ENCODE measurements at regions not wholly inside any gene's neighbourhood (a gene's known extent, or its start where the extent isn't known, plus 50 kb on each side); places are given as distances from the start of the nearest gene placed in this dataset.

- Histone ChIP-seq H3K9me3 (ENCODE audit: control insufficient read depth, insufficient read depth, low read depth, low read length) (no peaks in the 10 kb centered on the region), H3K9ac (ENCODE audit: insufficient read depth, low read length) (no peak overlapping the region), H3K36me3 (ENCODE audit: control insufficient read depth, insufficient read depth, low read length) (no peaks in the 10 kb centered on the region), H3K4me3 (replicated peaks in 1 of 4; ENCODE audit: control extremely low read depth in 1 of 4, insufficient read depth in 1 of 4, low read depth in 3 of 4, low read length in 4 of 4) (no peak overlapping the region), H3K79me2 (ENCODE audit: control insufficient read depth, insufficient read depth, low read length) (no peaks in the 10 kb centered on the region), H3K4me2 (ENCODE audit: extremely low read depth, insufficient read depth, low read length) (no peak overlapping the region), H3K27ac (ENCODE audit: insufficient read depth, low read length) (no peak overlapping the region), H3K27me3 (ENCODE audit: control insufficient read depth, insufficient read depth, low read length) (no peaks in the 10 kb centered on the region), H4K20me1 (ENCODE audit: control insufficient read depth, extremely low read depth, insufficient read depth, low read length) (no peaks in the 10 kb centered on the region), H2AFZ (ENCODE audit: low read length) (no peak overlapping the region), H3K4me1 (ENCODE audit: control insufficient read depth, extremely low read depth, insufficient read depth, low read length) (no peaks in the 10 kb centered on the region)
- no peak for TF ChIP-seq EZH2 (IDR thresholded peaks at IDR 0.05; ENCODE audit: low read length, missing control alignments)
- no peak for TF ChIP-seq CTCF (conservative IDR thresholded peaks at IDR 0.05 in 1 of 2, IDR thresholded peaks at IDR 0.05 in 1 of 2; ENCODE audit: low read depth in 1 of 2, low read length in 2 of 2)
- DNase-seq (ENCODE audit: low read depth in 2 of 2) = peak in 1 of 2 donors; percentile 8
These were observed 390.0 kb downstream of the AEBP2 start for GRCh38 chr12:19829100-19829853.

- TF ChIP-seq EZH2 (IDR thresholded peaks at IDR 0.05; ENCODE audit: low read length, missing control alignments) = no peak
- no peak for TF ChIP-seq CTCF (conservative IDR thresholded peaks at IDR 0.05 in 1 of 2, IDR thresholded peaks at IDR 0.05 in 1 of 2; ENCODE audit: low read depth in 1 of 2, low read length in 2 of 2)
- H3K4me2 ChIP-seq (ENCODE audit: extremely low read depth, insufficient read depth, low read length) = no peak overlapping the region
- no peaks in the 10 kb centered on the region for H3K36me3 ChIP-seq (ENCODE audit: control insufficient read depth, insufficient read depth, low read length)
- H3K4me1 ChIP-seq (ENCODE audit: control insufficient read depth, extremely low read depth, insufficient read depth, low read length) = no peaks in the 10 kb centered on the region
- no peaks in the 10 kb centered on the region for H3K27me3 ChIP-seq (ENCODE audit: control insufficient read depth, insufficient read depth, low read length)
- no peak overlapping the region for H2AFZ ChIP-seq (ENCODE audit: low read length)
- peak in 1 of 2 donors; percentile 30 for DNase-seq (ENCODE audit: low read depth in 2 of 2)
- H3K27ac ChIP-seq (ENCODE audit: insufficient read depth, low read length) = no peak overlapping the region
- no peaks in the 10 kb centered on the region for H3K79me2 ChIP-seq (ENCODE audit: control insufficient read depth, insufficient read depth, low read length)
- no peak overlapping the region for H3K9ac ChIP-seq (ENCODE audit: insufficient read depth, low read length)
- H4K20me1 ChIP-seq (ENCODE audit: control insufficient read depth, extremely low read depth, insufficient read depth, low read length) = no peaks in the 10 kb centered on the region
- no peak overlapping the region for H3K4me3 ChIP-seq (replicated peaks in 1 of 4; ENCODE audit: control extremely low read depth in 1 of 4, insufficient read depth in 1 of 4, low read depth in 3 of 4, low read length in 4 of 4)
- no peaks in the 10 kb centered on the region for H3K9me3 ChIP-seq (ENCODE audit: control insufficient read depth, insufficient read depth, low read depth, low read length)
These were observed 391.2 kb downstream of the AEBP2 start for GRCh38 chr12:19830446-19830845.

GRCh38 chr12:19833775-19834501, 394.6 kb downstream of the AEBP2 start:
- H3K9ac ChIP-seq (ENCODE audit: insufficient read depth, low read length) = no peak overlapping the region
- H3K79me2 ChIP-seq (ENCODE audit: control insufficient read depth, insufficient read depth, low read length) = no peaks in the 10 kb centered on the region
- no peak overlapping the region for H3K27ac ChIP-seq (ENCODE audit: insufficient read depth, low read length)
- no peak overlapping the region for H3K4me2 ChIP-seq (ENCODE audit: extremely low read depth, insufficient read depth, low read length)
- no peaks in the 10 kb centered on the region for H3K27me3 ChIP-seq (ENCODE audit: control insufficient read depth, insufficient read depth, low read length)
- no peaks in the 10 kb centered on the region for H3K9me3 ChIP-seq (ENCODE audit: control insufficient read depth, insufficient read depth, low read depth, low read length)
- no peaks in the 10 kb centered on the region for H3K4me1 ChIP-seq (ENCODE audit: control insufficient read depth, extremely low read depth, insufficient read depth, low read length)
- H3K4me3 ChIP-seq (replicated peaks in 1 of 4; ENCODE audit: control extremely low read depth in 1 of 4, insufficient read depth in 1 of 4, low read depth in 3 of 4, low read length in 4 of 4) = no peak overlapping the region
- no peaks in the 10 kb centered on the region for H4K20me1 ChIP-seq (ENCODE audit: control insufficient read depth, extremely low read depth, insufficient read depth, low read length)
- no peak overlapping the region for H2AFZ ChIP-seq (ENCODE audit: low read length)
- no peaks in the 10 kb centered on the region for H3K36me3 ChIP-seq (ENCODE audit: control insufficient read depth, insufficient read depth, low read length)
- TF ChIP-seq CTCF (conservative IDR thresholded peaks at IDR 0.05 in 1 of 2, IDR thresholded peaks at IDR 0.05 in 1 of 2; ENCODE audit: low read depth in 1 of 2, low read length in 2 of 2) (no peak), EZH2 (IDR thresholded peaks at IDR 0.05; ENCODE audit: low read length, missing control alignments) (no peak)
- DNase-seq (ENCODE audit: low read depth in 2 of 2) = peak; percentile 32 to 76

All from fibroblast of lung (primary cell).